ENCODE measurements at regions not wholly inside any gene's neighbourhood (a gene's known extent, or its start where the extent isn't known, plus 50 kb on each side); places are given as distances from the start of the nearest gene placed in this dataset.

DNA sequence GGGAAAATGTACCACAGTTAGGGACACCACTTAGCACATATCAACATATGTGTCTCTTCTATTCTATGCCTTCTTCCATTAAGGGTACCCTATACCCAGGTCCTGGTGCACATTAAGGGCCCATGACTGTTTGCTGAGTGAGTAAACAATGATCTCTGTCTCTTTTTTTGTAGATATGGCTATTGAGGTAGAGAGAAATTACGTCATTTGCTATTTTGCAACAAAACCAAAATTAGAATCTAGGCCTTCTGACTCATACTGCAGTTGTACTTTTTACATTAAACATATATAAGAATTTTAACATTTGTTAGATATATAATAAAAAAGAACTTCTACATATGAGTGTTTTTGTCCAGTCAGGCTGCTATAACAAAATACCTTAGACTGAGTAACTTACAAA is 683.2 kb upstream of the LRRN3 start:
- Histone ChIP-seq H3K9me3 (ENCODE audit: control insufficient read depth, insufficient read depth, low read depth, low read length) (no peaks in the 10 kb centered on the region), H3K27ac (ENCODE audit: insufficient read depth, low read length) (no peak overlapping the region), H3K79me2 (ENCODE audit: control insufficient read depth, insufficient read depth, low read length) (no peaks in the 10 kb centered on the region), H3K9ac (ENCODE audit: insufficient read depth, low read length) (no peak overlapping the region), H2AFZ (ENCODE audit: low read length) (no peak overlapping the region), H3K4me1 (ENCODE audit: control insufficient read depth, extremely low read depth, insufficient read depth, low read length) (no peaks in the 10 kb centered on the region), H3K4me3 (replicated peaks in 1 of 4; ENCODE audit: control extremely low read depth in 1 of 4, insufficient read depth in 1 of 4, low read depth in 3 of 4, low read length in 4 of 4) (no peak overlapping the region), H4K20me1 (ENCODE audit: control insufficient read depth, extremely low read depth, insufficient read depth, low read length) (no peaks in the 10 kb centered on the region), H3K4me2 (ENCODE audit: extremely low read depth, insufficient read depth, low read length) (no peak overlapping the region), H3K36me3 (ENCODE audit: control insufficient read depth, insufficient read depth, low read length) (no peaks in the 10 kb centered on the region), H3K27me3 (ENCODE audit: control insufficient read depth, insufficient read depth, low read length) (no peaks in the 10 kb centered on the region)
- TF ChIP-seq CTCF (conservative IDR thresholded peaks at IDR 0.05 in 1 of 2, IDR thresholded peaks at IDR 0.05 in 1 of 2; ENCODE audit: low read depth in 1 of 2, low read length in 2 of 2): no peak
- TF ChIP-seq EZH2 (IDR thresholded peaks at IDR 0.05; ENCODE audit: low read length, missing control alignments): no peak
- DNase-seq (ENCODE audit: low read depth in 2 of 2): peak in 1 of 2 donors; percentile 54

- no peak overlapping the region for H3K9ac ChIP-seq (ENCODE audit: insufficient read depth, low read length)
- no peaks in the 10 kb centered on the region for H3K79me2 ChIP-seq (ENCODE audit: control insufficient read depth, insufficient read depth, low read length)
- H3K4me3 ChIP-seq (replicated peaks in 1 of 4; ENCODE audit: control extremely low read depth in 1 of 4, insufficient read depth in 1 of 4, low read depth in 3 of 4, low read length in 4 of 4): no peak overlapping the region
- H3K9me3 ChIP-seq (ENCODE audit: control insufficient read depth, insufficient read depth, low read depth, low read length): no peaks in the 10 kb centered on the region
- no peak overlapping the region for H3K27ac ChIP-seq (ENCODE audit: insufficient read depth, low read length)
- H2AFZ ChIP-seq (ENCODE audit: low read length): no peak overlapping the region
- no peak for DNase-seq (ENCODE audit: low read depth in 2 of 2)
- TF ChIP-seq CTCF (conservative IDR thresholded peaks at IDR 0.05 in 1 of 2, IDR thresholded peaks at IDR 0.05 in 1 of 2; ENCODE audit: low read depth in 1 of 2, low read length in 2 of 2): no peak
- no peak for TF ChIP-seq EZH2 (IDR thresholded peaks at IDR 0.05; ENCODE audit: low read length, missing control alignments)
- no peaks in the 10 kb centered on the region for H3K36me3 ChIP-seq (ENCODE audit: control insufficient read depth, insufficient read depth, low read length)
- H3K4me2 ChIP-seq (ENCODE audit: extremely low read depth, insufficient read depth, low read length): no peak overlapping the region
- no peaks in the 10 kb centered on the region for H4K20me1 ChIP-seq (ENCODE audit: control insufficient read depth, extremely low read depth, insufficient read depth, low read length)
- H3K4me1 ChIP-seq (ENCODE audit: control insufficient read depth, extremely low read depth, insufficient read depth, low read length): no peaks in the 10 kb centered on the region
- H3K27me3 ChIP-seq (ENCODE audit: control insufficient read depth, insufficient read depth, low read length): no peaks in the 10 kb centered on the region
Observed at GRCh38 chr7:110412614-110413013, 678.3 kb upstream of the LRRN3 start.

DNA sequence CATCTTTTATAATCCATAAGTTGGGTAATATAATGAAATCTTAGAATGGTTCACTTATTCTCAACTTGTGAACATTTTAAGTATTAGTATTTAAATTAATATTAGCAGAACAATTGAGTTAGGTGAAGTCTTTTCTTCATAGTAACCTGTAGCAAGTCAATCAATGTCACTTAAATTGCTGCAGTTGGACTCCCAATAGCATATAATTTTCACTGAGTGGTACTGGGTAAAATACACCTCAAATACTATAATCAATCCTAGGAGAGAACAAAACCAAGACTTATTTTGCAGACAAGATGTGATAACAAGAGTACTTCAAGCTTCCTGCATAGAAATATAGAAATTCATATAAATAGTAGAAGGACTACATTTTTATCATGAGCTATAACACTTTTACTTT is 677.9 kb upstream of the LRRN3 start:
- H3K36me3 ChIP-seq (ENCODE audit: control insufficient read depth, insufficient read depth, low read length): no peaks in the 10 kb centered on the region
- H3K27me3 ChIP-seq (ENCODE audit: control insufficient read depth, insufficient read depth, low read length): no peaks in the 10 kb centered on the region
- no peak for TF ChIP-seq CTCF (conservative IDR thresholded peaks at IDR 0.05 in 1 of 2, IDR thresholded peaks at IDR 0.05 in 1 of 2; ENCODE audit: low read depth in 1 of 2, low read length in 2 of 2)
- H3K4me1 ChIP-seq (ENCODE audit: control insufficient read depth, extremely low read depth, insufficient read depth, low read length): no peaks in the 10 kb centered on the region
- no peak overlapping the region for H3K9ac ChIP-seq (ENCODE audit: insufficient read depth, low read length)
- H3K4me2 ChIP-seq (ENCODE audit: extremely low read depth, insufficient read depth, low read length): no peak overlapping the region
- no peaks in the 10 kb centered on the region for H3K79me2 ChIP-seq (ENCODE audit: control insufficient read depth, insufficient read depth, low read length)
- H4K20me1 ChIP-seq (ENCODE audit: control insufficient read depth, extremely low read depth, insufficient read depth, low read length): no peaks in the 10 kb centered on the region
- no peak overlapping the region for H3K27ac ChIP-seq (ENCODE audit: insufficient read depth, low read length)
- no peak for DNase-seq (ENCODE audit: low read depth in 2 of 2)
- H3K4me3 ChIP-seq (replicated peaks in 1 of 4; ENCODE audit: control extremely low read depth in 1 of 4, insufficient read depth in 1 of 4, low read depth in 3 of 4, low read length in 4 of 4): no peak overlapping the region
- H3K9me3 ChIP-seq (ENCODE audit: control insufficient read depth, insufficient read depth, low read depth, low read length): no peaks in the 10 kb centered on the region
- H2AFZ ChIP-seq (ENCODE audit: low read length): no peak overlapping the region

All from fibroblast of lung (primary cell).